H1 (cell line): ENCODE measurements at regions not wholly inside any gene's neighbourhood (a gene's known extent, or its start where the extent isn't known, plus 50 kb on each side); places are given as distances from the start of the nearest gene placed in this dataset.
A peak's percentile ranks its signal among the peaks of the same experiment; 100 is the strongest.

Source experiments
- CTCF ChIA-PET: fragments of 300-600 bp; sonication (Branson Sonifier 250); formaldehyde crosslinking; loops from one replicate; lab custom pipeline; 2021; ENCODE audit not compliant: partially characterized antibody; lab: Charles Lee
- POLR2A ChIA-PET: fragments of 300-600 bp; sonication (Branson Sonifier 250); formaldehyde crosslinking; loops from one replicate; lab custom pipeline; 2021; ENCODE audit warnings: inconsistent platforms; ENCODE audit not compliant: partially characterized antibody; lab: Charles Lee
- DNase-seq, 2 experiments: peaks; one replicate each; pipeline versions ENCODE4 v3.0.0 to v3.0.0-alpha.2; 2010 to 2022; ENCODE audit warnings: low spot score in 2 of 2, low read depth in 1 of 2, mixed read lengths in 1 of 2
- FAIRE-seq: peaks from 2 replicates; lab custom pipeline; 2011; peaks lifted over from hg19 to GRCh38; lab: Jason Lieb, UNC
- H2AFZ ChIP-seq: 2 replicates; pipeline ENCODE4 v1.8.1; 2012; ENCODE audit warnings: low read length, inconsistent platforms
- H2AK5ac ChIP-seq: 2 replicates; pipeline ENCODE4 v1.6.1; 2013; ENCODE audit warnings: low read depth, low read length
- H2BK120ac ChIP-seq: replicated peaks from 2 replicates; pipeline ENCODE3; 2013; ENCODE audit warnings: low read depth, low read length, inconsistent platforms
- H2BK12ac ChIP-seq: 2 replicates; pipeline ENCODE4 v1.6.1; 2013; ENCODE audit warnings: low read depth, low read length
- H2BK15ac ChIP-seq: 2 replicates; pipeline ENCODE4 v1.6.1; 2013; ENCODE audit warnings: low read length
- H2BK20ac ChIP-seq: 2 replicates; pipeline ENCODE4 v1.6.1; 2013; ENCODE audit warnings: low read length
- H2BK5ac ChIP-seq: 2 replicates; pipeline ENCODE4 v1.6.1; 2013; ENCODE audit warnings: low read depth, low read length
- H3K14ac ChIP-seq: 2 replicates; pipeline ENCODE4 v1.6.1; 2013; ENCODE audit warnings: inconsistent platforms; ENCODE audit not compliant: insufficient read length
- H3K18ac ChIP-seq: 2 replicates; pipeline ENCODE4 v1.6.1; 2013; ENCODE audit warnings: low read length; ENCODE audit errors: extremely low read depth
- H3K23ac ChIP-seq: 2 replicates; pipeline ENCODE4 v1.6.1; 2013; ENCODE audit warnings: inconsistent platforms; ENCODE audit not compliant: insufficient read length
- H3K23me2 ChIP-seq: 2 replicates; pipeline ENCODE4 v1.6.1; 2013; ENCODE audit warnings: low read depth, low read length
- H3K27ac ChIP-seq: 2 replicates; pipeline ENCODE4 v1.6.1; 2011; ENCODE audit warnings: low read depth, low read length, inconsistent platforms
- H3K27me3 ChIP-seq, 4 experiments: replicated peaks in 1 of 4; 1 replicate in 1 of 4; 2 replicates in 3 of 4; pipeline versions ENCODE4 v1.6.1 to v1.8.1; 2011 to 2013; ENCODE audit warnings: low read length in 3 of 4, mild to moderate bottlenecking in 3 of 4, inconsistent platforms in 2 of 4, mixed read lengths in 2 of 4, moderate library complexity in 1 of 4; ENCODE audit not compliant: control insufficient read depth in 3 of 4, insufficient read depth in 3 of 4; ENCODE audit errors: extremely low read depth in 1 of 4
- H3K36me3 ChIP-seq, 4 experiments: 2 replicates each; pipeline versions ENCODE4 v1.6.1 to v1.8.1; 2011 to 2013; ENCODE audit warnings: mild to moderate bottlenecking in 4 of 4, low read length in 3 of 4, moderate library complexity in 2 of 4, control low read depth in 1 of 4, inconsistent platforms in 1 of 4; ENCODE audit not compliant: insufficient read depth in 4 of 4, control insufficient read depth in 2 of 4
- H3K4ac ChIP-seq: replicated peaks from 2 replicates; pipeline ENCODE3; 2013; ENCODE audit warnings: low read length, low read depth, mixed read lengths, inconsistent platforms; ENCODE audit not compliant: insufficient read length
- H3K4me1 ChIP-seq, 4 experiments: replicated peaks in 1 of 4; 1 replicate in 1 of 4; 2 replicates in 3 of 4; pipeline versions ENCODE4 v1.6.1 to v1.8.1; 2011 to 2013; ENCODE audit warnings: low read length in 3 of 4, inconsistent platforms in 2 of 4, mixed read lengths in 1 of 4; ENCODE audit not compliant: insufficient read depth in 4 of 4, control insufficient read depth in 3 of 4
- H3K4me2 ChIP-seq, 2 experiments: 2 replicates each; pipeline versions ENCODE4 v1.6.1 to v1.8.1; 2011 to 2013; ENCODE audit warnings: low read depth in 2 of 2, low read length in 2 of 2, control low read depth in 1 of 2, inconsistent platforms in 1 of 2, mild to moderate bottlenecking in 1 of 2; ENCODE audit not compliant: insufficient read depth in 1 of 2
- H3K4me3 ChIP-seq, 4 experiments: fragments of 200-600, 300-600 bp in 1 of 4; sonication (generic), shearing (Covaris generic), sonication (Bioruptor Twin) in 1 of 4; 2 replicates each; pipeline versions ENCODE4 v1.5.1 to v1.8.1; 2011 to 2016; ENCODE audit warnings: low read length in 4 of 4, low read depth in 3 of 4, control low read depth in 2 of 4, inconsistent platforms in 2 of 4, mild to moderate bottlenecking in 2 of 4, mixed read lengths in 1 of 4, moderate library complexity in 1 of 4; ENCODE audit not compliant: insufficient read depth in 2 of 4; ENCODE audit errors: extremely low read depth in 1 of 4
- H3K56ac ChIP-seq: replicated peaks from 2 replicates; pipeline ENCODE3; 2013; ENCODE audit warnings: low read depth, mild to moderate bottlenecking, mixed read lengths, low read length, inconsistent platforms; ENCODE audit not compliant: insufficient read length
- H3K79me1 ChIP-seq: 2 replicates; pipeline ENCODE4 v1.6.1; 2013; ENCODE audit warnings: low read depth, low read length, control low read depth
- H3K79me2 ChIP-seq, 2 experiments: 2 replicates each; pipeline versions ENCODE4 v1.6.1 to v1.8.1; 2012 to 2013; ENCODE audit warnings: low read length in 2 of 2, mild to moderate bottlenecking in 2 of 2, inconsistent platforms in 1 of 2; ENCODE audit not compliant: insufficient read depth in 2 of 2, control insufficient read depth in 1 of 2
- H3K9ac ChIP-seq, 4 experiments: replicated peaks in 1 of 4; 1 replicate in 1 of 4; 2 replicates in 3 of 4; pipeline versions ENCODE4 v1.6.1 to v1.8.1; 2011 to 2013; ENCODE audit warnings: low read depth in 3 of 4, low read length in 3 of 4, control low read depth in 2 of 4, mild to moderate bottlenecking in 2 of 4, moderate library complexity in 2 of 4, inconsistent platforms in 1 of 4; ENCODE audit errors: extremely low read depth in 1 of 4
- H3K9me3 ChIP-seq, 2 experiments: 2 replicates each; pipeline versions ENCODE4 v1.6.1 to v1.8.1; 2012 to 2013; ENCODE audit warnings: mild to moderate bottlenecking in 2 of 2, moderate library complexity in 2 of 2, control low read depth in 1 of 2, inconsistent platforms in 1 of 2, low read depth in 1 of 2, low read length in 1 of 2, mixed read lengths in 1 of 2; ENCODE audit not compliant: insufficient read depth in 2 of 2
- H4K20me1 ChIP-seq, 2 experiments: replicated peaks in 1 of 2; 2 replicates each; pipeline versions ENCODE3 to v1.8.1; 2011 to 2013; ENCODE audit warnings: inconsistent platforms in 2 of 2, low read length in 2 of 2, mild to moderate bottlenecking in 1 of 2; ENCODE audit not compliant: insufficient read depth in 2 of 2, control insufficient read depth in 1 of 2
- H4K5ac ChIP-seq: 2 replicates; pipeline ENCODE4 v1.6.1; 2013; ENCODE audit warnings: low read length, low read depth, mixed read lengths, inconsistent platforms; ENCODE audit not compliant: insufficient read length
- H4K8ac ChIP-seq: 2 replicates; pipeline ENCODE4 v1.8.0; 2013; ENCODE audit warnings: mild to moderate bottlenecking, moderate library complexity, low read length, inconsistent platforms; ENCODE audit not compliant: insufficient read depth; ENCODE audit errors: extremely low read depth
- H4K91ac ChIP-seq: replicated peaks from 2 replicates; pipeline ENCODE3; 2013; ENCODE audit warnings: low read length, mixed read lengths, inconsistent platforms; ENCODE audit not compliant: insufficient read length
- CEBPB ChIP-seq: IDR thresholded peaks from 2 replicates; pipeline ENCODE4 v1.6.1; 2012; ENCODE audit warnings: low read depth, low read length
- EZH2 ChIP-seq: fragments of 200-600 bp; sonication (generic); IDR thresholded peaks from 2 replicates; pipeline ENCODE4 v1.7.1; 2012; ENCODE audit warnings: low read depth, mild to moderate bottlenecking, moderate library complexity, low read length, inconsistent platforms; ENCODE audit not compliant: severe bottlenecking
- JUN ChIP-seq: IDR thresholded peaks from 2 replicates; pipeline ENCODE4 v1.6.1; 2011; ENCODE audit warnings: low read depth, mild to moderate bottlenecking, improper control_type of control experiment, low read length
- KDM4A ChIP-seq: IDR thresholded peaks from one replicate; pipeline ENCODE4 v1.7.1; 2012; ENCODE audit warnings: low read depth, mild to moderate bottlenecking, moderate library complexity, low read length, inconsistent platforms; ENCODE audit not compliant: severe bottlenecking
- MAFK ChIP-seq: IDR thresholded peaks from 2 replicates; pipeline ENCODE4 v1.6.1; 2012; ENCODE audit warnings: low read depth, mild to moderate bottlenecking, improper control_type of control experiment, low read length
- TBP ChIP-seq: IDR thresholded peaks from 2 replicates; pipeline ENCODE4 v1.6.1; 2011; ENCODE audit warnings: low read depth, low read length, improper control_type of control experiment
- WGBS, 2 experiments: shearing (Covaris generic) in 1 of 2; methylation state at CpG; one replicate each; pipeline versions ENCODE4 v1.1.6 to v1.1.7; 2013 to 2015; ENCODE audit warnings: low lambda C conversion rate in 2 of 2, mixed read lengths in 2 of 2, inconsistent platforms in 1 of 2, low coverage in 1 of 2, missing lambda C conversion rate in 1 of 2; ENCODE audit not compliant: insufficient replicate concordance in 2 of 2, insufficient coverage in 1 of 2, insufficient read length in 1 of 2; ENCODE audit errors: extremely low coverage in 1 of 2, missing lambda C conversion rate in 1 of 2; 5-methylcytosine and 5-hydroxymethylcytosine counted together

DNA sequence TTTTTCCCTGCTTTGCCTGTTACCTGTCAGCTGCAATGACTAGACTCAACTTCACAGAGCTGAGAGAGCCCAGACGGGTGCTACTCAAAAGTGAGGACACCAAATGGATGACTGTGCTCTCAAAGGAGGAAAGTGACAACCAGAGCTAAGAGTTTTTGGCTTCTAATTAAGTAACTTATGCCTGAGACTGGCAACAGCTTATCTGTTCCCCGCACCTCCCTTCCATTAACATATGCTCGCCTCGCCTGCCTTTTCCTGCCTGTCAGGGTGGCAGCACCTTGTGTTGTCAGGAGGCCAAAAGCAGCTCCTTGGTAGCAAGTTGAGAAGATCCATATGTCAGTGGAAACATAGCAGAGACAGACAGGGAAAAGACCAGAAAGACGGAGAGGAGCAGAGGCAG lies 573.9 kb upstream of the KIRREL3 start:
- Histone ChIP-seq H3K4ac (no peak overlapping the region), H3K4me3 (no peak overlapping the region), H3K23ac (no peak overlapping the region), H2AFZ (peak overlapping the region; percentile 97), H4K8ac (no peak overlapping the region), H2BK20ac (no peak overlapping the region), H4K20me1 (no peaks in the 10 kb centered on the region), H2AK5ac (0 out of 2 replicates have a peak overlapping the region, but pooled peaks have one; percentile 65), H3K18ac (0 out of 2 replicates have a peak overlapping the region, but pooled peaks have one; percentile 9), H2BK15ac (no peak overlapping the region), H4K5ac (no peak overlapping the region), H3K9ac (no peak overlapping the region), H3K9me3 (no peaks in the 10 kb centered on the region), H3K4me1 (peaks cover 0 to 8% (median 3%) of the 10 kb centered on the region in 4 experiments; a peak in 3 of 7 replicates), H2BK5ac (peak overlapping the region; percentile 62; the same call in 1 of the 2 replicates), H3K23me2 (no peaks in the 10 kb centered on the region), H3K79me2 (no peaks in the 10 kb centered on the region), H3K27ac (no peak overlapping the region), H2BK12ac (peak overlapping the region; percentile 90; the same call in 1 of the 2 replicates), H3K27me3 (no peaks in the 10 kb centered on the region), H3K56ac (no peak overlapping the region), H2BK120ac (no peak overlapping the region), H3K79me1 (no peaks in the 10 kb centered on the region), H3K36me3 (no peaks in the 10 kb centered on the region; a peak in 1 of 8 replicates), H3K4me2 (peak overlapping the region in 1 of 2 experiments; percentile 23; a peak in 1 of 4 replicates), H3K14ac (no peak overlapping the region), H4K91ac (peak overlapping the region; percentile 50)
- TF ChIP-seq MAFK (no peak), JUN (no peak), CEBPB (no peak), TBP (no peak), EZH2 (no peak), KDM4A (no peak)
- WGBS, 2 experiments = 56% methylated on average over 5 of the region's 5 CpGs; no CpG with 5 or more reads in 1 of the 2 experiments
- POLR2A ChIA-PET = no interaction called here
- peak in 1 of 2 experiments; percentile 51 for DNase-seq
- no peak for FAIRE-seq
- CTCF ChIA-PET = interaction anchor here (0.5 to 1.5 kb wide), 5 partner anchors 8 to 269 kb away, joined by 3 read pairs; no protein-coding TSS in a partner anchor
